DND-41 (cell line): ENCODE measurements at regions not wholly inside any gene's neighbourhood (a gene's known extent, or its start where the extent isn't known, plus 50 kb on each side); places are given as distances from the start of the nearest gene placed in this dataset.
A peak's percentile ranks its signal among the peaks of the same experiment; 100 is the strongest.

Experiments
- ATAC-seq: fragments of 200-7000 bp; cut with Tn5 transposase; 3 replicates; pipeline ENCODE4 v1.9.1; 2021; ENCODE audit warnings: low read depth; ENCODE audit not compliant: insufficient read depth
- DNase-seq: peaks from one replicate; pipeline ENCODE4 v3.0.0-alpha.2; 2020
- H2AFZ ChIP-seq: 2 replicates; pipeline ENCODE4 v1.6.0; 2012; ENCODE audit warnings: low read depth, low read length
- H3K27ac ChIP-seq: 2 replicates; pipeline ENCODE4 v1.5.1; 2012; ENCODE audit warnings: low read length, inconsistent platforms
- H3K27me3 ChIP-seq: fragments of 200-600 bp; sonication (generic); 2 replicates; pipeline ENCODE4 v1.6.0; 2012; ENCODE audit warnings: low read length, mild to moderate bottlenecking, inconsistent platforms; ENCODE audit not compliant: insufficient read depth, poor library complexity
- H3K36me3 ChIP-seq: 2 replicates; pipeline ENCODE4 v1.5.1; 2012; ENCODE audit warnings: low read length, inconsistent platforms; ENCODE audit not compliant: insufficient read depth
- H3K4me1 ChIP-seq: 2 replicates; pipeline ENCODE4 v1.5.1; 2012; ENCODE audit warnings: mild to moderate bottlenecking, low read length; ENCODE audit not compliant: insufficient read depth
- H3K4me2 ChIP-seq: 2 replicates; pipeline ENCODE4 v1.6.0; 2012; ENCODE audit warnings: mild to moderate bottlenecking, moderate library complexity, low read length, inconsistent platforms; ENCODE audit not compliant: insufficient read depth
- H3K4me3 ChIP-seq, 2 experiments: fragments of 200-600 bp in 1 of 2; shearing (Covaris generic) in 1 of 2; 2 replicates each; pipeline ENCODE4 v1.5.1; 2012 to 2016; ENCODE audit warnings: inconsistent platforms in 2 of 2, low read length in 2 of 2, mild to moderate bottlenecking in 2 of 2, low read depth in 1 of 2, moderate library complexity in 1 of 2
- H3K79me2 ChIP-seq: 2 replicates; pipeline ENCODE4 v1.6.0; 2012; ENCODE audit warnings: low read length, inconsistent platforms; ENCODE audit not compliant: insufficient read depth
- H3K9ac ChIP-seq: 2 replicates; pipeline ENCODE4 v1.6.0; 2012; ENCODE audit warnings: low read depth, mild to moderate bottlenecking, inconsistent platforms, low read length, moderate library complexity
- H3K9me3 ChIP-seq: 2 replicates; pipeline ENCODE4 v1.5.1; 2012; ENCODE audit warnings: low read length, moderate library complexity, mild to moderate bottlenecking, inconsistent platforms; ENCODE audit not compliant: insufficient read depth, severe bottlenecking
- H4K20me1 ChIP-seq: 2 replicates; pipeline ENCODE4 v1.6.0; 2012; ENCODE audit warnings: low read length; ENCODE audit not compliant: insufficient read depth
- EZH2 ChIP-seq: IDR thresholded peaks from 3 replicates; pipeline ENCODE4 v1.6.1; 2012; ENCODE audit warnings: borderline replicate concordance, low read depth, mild to moderate bottlenecking, moderate library complexity, low read length, inconsistent platforms; ENCODE audit not compliant: severe bottlenecking
- TF ChIP-seq, protein P1 (sequence below): IDR thresholded peaks from 2 replicates; pipeline ENCODE4 v1.5.1; 2012; ENCODE audit warnings: borderline replicate concordance, low read length, moderate library complexity, mild to moderate bottlenecking; ENCODE audit not compliant: poor library complexity, severe bottlenecking; ENCODE audit errors: extremely low read depth

DNA sequence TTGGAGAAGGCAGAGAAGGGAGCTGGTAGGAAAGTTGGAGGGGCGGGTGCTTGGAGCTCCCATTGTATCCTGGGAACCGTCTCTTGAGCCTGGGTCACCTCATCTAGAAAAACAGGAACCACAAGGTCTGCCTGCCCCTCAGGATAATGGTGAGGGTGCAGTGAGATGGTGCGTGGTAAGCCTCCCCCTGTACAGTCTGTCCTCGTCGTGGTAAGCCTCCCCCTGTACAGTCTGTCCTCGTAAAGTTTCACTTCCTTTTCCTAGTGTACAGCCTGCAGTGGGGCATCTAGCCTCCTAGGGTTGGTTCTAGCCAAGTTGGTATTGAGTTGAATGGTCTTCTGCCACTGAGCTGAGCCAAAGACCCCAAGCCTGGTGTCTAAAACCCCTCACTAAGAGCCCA lies 66.5 kb upstream of the IGSF21 start:
- Histone ChIP-seq H3K4me2 (no peak overlapping the region), H3K27ac (no peak overlapping the region), H3K4me1 (no peaks in the 10 kb centered on the region), H3K9ac (no peak overlapping the region), H4K20me1 (no peaks in the 10 kb centered on the region; the same call in 1 of the 2 replicates), H3K27me3 (no peaks in the 10 kb centered on the region), H3K9me3 (no peaks in the 10 kb centered on the region), H3K36me3 (no peaks in the 10 kb centered on the region), H3K79me2 (no peaks in the 10 kb centered on the region), H2AFZ (no peak overlapping the region), H3K4me3 (no peak overlapping the region)
- ATAC-seq = no peak
- no peak for DNase-seq
- TF ChIP-seq, protein P1, sequence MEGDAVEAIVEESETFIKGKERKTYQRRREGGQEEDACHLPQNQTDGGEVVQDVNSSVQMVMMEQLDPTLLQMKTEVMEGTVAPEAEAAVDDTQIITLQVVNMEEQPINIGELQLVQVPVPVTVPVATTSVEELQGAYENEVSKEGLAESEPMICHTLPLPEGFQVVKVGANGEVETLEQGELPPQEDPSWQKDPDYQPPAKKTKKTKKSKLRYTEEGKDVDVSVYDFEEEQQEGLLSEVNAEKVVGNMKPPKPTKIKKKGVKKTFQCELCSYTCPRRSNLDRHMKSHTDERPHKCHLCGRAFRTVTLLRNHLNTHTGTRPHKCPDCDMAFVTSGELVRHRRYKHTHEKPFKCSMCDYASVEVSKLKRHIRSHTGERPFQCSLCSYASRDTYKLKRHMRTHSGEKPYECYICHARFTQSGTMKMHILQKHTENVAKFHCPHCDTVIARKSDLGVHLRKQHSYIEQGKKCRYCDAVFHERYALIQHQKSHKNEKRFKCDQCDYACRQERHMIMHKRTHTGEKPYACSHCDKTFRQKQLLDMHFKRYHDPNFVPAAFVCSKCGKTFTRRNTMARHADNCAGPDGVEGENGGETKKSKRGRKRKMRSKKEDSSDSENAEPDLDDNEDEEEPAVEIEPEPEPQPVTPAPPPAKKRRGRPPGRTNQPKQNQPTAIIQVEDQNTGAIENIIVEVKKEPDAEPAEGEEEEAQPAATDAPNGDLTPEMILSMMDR = no peak

DNA sequence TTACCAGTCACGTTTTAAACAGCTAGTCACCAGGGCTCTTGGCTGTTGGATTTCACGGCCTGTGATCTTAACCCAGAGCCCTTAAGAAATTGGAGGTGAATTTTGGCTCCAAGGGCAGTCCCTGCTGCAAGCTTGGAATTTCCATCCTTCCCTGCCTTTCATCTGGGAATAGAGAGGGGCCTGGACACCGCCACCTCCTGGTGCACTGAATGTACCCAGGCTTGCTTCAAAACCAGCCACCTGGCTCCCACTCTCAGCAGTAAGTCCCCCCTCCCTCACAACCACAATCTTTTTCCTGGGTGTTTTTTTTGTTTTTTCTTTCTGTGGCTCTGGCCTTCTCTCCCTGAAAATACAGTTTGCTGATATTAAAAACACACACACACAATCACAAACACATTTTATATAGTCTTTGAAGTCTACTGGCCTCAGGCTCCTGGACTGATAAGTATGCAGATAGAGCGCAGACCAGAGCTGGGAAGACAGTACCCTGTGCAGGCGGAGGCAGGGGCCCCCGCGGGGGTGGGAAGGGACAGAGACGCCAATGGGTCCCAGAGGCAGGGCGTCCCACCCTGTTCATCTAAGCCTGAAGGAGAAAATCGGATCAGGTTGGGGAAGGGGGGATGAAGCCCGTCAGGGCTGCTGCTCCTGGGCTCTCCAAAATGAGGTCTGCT lies 65.8 kb upstream of the IGSF21 start:
- DNase-seq (no peak), ATAC-seq (no peak)
- TF ChIP-seq, protein P1 = peak; percentile 4
- TF ChIP-seq EZH2 = no peak
- Histone ChIP-seq H3K27me3 (no peaks in the 10 kb centered on the region), H4K20me1 (no peaks in the 10 kb centered on the region), H3K27ac (no peak overlapping the region), H3K79me2 (no peaks in the 10 kb centered on the region), H3K9me3 (no peaks in the 10 kb centered on the region), H3K4me1 (no peaks in the 10 kb centered on the region), H3K36me3 (no peaks in the 10 kb centered on the region), H3K9ac (no peak overlapping the region), H3K4me3 (no peak overlapping the region), H3K4me2 (no peak overlapping the region), H2AFZ (no peak overlapping the region)

DNA sequence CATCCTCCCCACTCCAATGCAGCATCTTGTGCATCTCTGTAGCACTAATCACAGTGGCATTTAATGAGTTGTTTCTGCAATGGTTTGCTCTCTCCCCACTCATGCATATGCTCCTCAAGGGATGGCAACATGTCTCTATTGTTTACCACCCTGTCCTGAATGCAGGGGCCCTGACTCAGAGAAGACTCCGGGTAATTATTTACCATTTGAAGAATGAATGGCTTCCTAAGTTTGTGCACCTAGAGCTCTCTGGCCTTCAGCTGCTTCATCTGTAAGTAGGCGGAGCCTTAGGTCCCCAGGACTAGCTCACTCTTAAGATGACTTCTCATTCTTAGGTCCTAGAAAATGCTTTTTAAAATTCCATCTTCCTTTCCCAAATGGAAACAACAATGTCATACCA lies 63.7 kb upstream of the IGSF21 start:
- no peaks in the 10 kb centered on the region for H3K27me3 ChIP-seq
- DNase-seq (no peak), ATAC-seq (no peak)
- no peaks in the 10 kb centered on the region for H3K79me2 ChIP-seq
- H3K4me2 ChIP-seq = no peak overlapping the region
- H2AFZ ChIP-seq = no peak overlapping the region
- no peaks in the 10 kb centered on the region for H3K36me3 ChIP-seq
- H3K27ac ChIP-seq = no peak overlapping the region
- H3K9me3 ChIP-seq = no peaks in the 10 kb centered on the region
- TF ChIP-seq, protein P1 = no peak
- no peak overlapping the region for H3K9ac ChIP-seq
- H4K20me1 ChIP-seq = no peaks in the 10 kb centered on the region
- no peaks in the 10 kb centered on the region for H3K4me1 ChIP-seq
- no peak overlapping the region for H3K4me3 ChIP-seq

DNA sequence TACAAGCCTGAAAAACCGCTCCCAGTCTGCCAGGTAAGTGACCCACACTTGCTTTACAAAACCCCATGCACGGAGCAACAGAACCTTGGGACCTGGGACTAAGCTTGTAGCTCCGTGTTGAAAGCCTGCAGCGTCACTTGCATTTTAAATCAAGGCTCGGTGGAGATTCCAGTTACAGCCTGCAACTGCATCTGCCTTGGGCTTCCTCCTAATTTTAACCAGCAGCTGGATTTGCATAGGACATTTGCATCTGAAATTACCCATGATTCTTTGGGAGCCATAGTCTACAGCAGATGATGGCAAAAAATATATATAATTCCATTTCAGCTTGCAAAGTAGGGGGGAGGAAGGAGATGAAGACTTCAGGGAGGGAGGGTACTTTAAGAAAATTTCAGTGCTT lies 62.4 kb upstream of the IGSF21 start:
- H2AFZ ChIP-seq = no peak overlapping the region
- H3K36me3 ChIP-seq = no peaks in the 10 kb centered on the region
- H3K27ac ChIP-seq = no peak overlapping the region
- ATAC-seq (no peak), DNase-seq (no peak)
- H3K79me2 ChIP-seq = no peaks in the 10 kb centered on the region
- H3K4me3 ChIP-seq = no peak overlapping the region
- TF ChIP-seq, protein P1 = no peak
- no peak for TF ChIP-seq EZH2
- H3K9me3 ChIP-seq = no peaks in the 10 kb centered on the region
- H3K9ac ChIP-seq = no peak overlapping the region
- H3K4me2 ChIP-seq = no peak overlapping the region
- H4K20me1 ChIP-seq = no peaks in the 10 kb centered on the region
- H3K27me3 ChIP-seq = no peaks in the 10 kb centered on the region
- H3K4me1 ChIP-seq = no peaks in the 10 kb centered on the region
